Muscle layer of colon (tissue), 2 donors: ENCODE measurements at regions not wholly inside any gene's neighbourhood (a gene's known extent, or its start where the extent isn't known, plus 50 kb on each side); places are given as distances from the start of the nearest gene placed in this dataset.

Experiments used
- H3K27ac ChIP-seq: one replicate; pipeline ENCODE4 v1.7.0; 2013; ENCODE audit warnings: low read depth, mild to moderate bottlenecking, low read length, moderate library complexity
- H3K27me3 ChIP-seq, 2 donors: one replicate each; pipeline ENCODE4 v1.7.0; 2013; ENCODE audit warnings: low read length in 2 of 2, mild to moderate bottlenecking in 2 of 2; ENCODE audit not compliant: insufficient read depth in 2 of 2, control insufficient read depth in 1 of 2
- H3K36me3 ChIP-seq: one replicate; pipeline ENCODE4 v1.7.0; 2013; ENCODE audit warnings: mild to moderate bottlenecking, low read length; ENCODE audit not compliant: insufficient read depth
- H3K4me1 ChIP-seq: one replicate; pipeline ENCODE4 v1.7.0; 2013; ENCODE audit warnings: mild to moderate bottlenecking, low read length; ENCODE audit not compliant: insufficient read depth
- H3K4me3 ChIP-seq, 2 donors: one replicate each; pipeline ENCODE4 v1.7.0; 2013; ENCODE audit warnings: low read length in 2 of 2, low read depth in 1 of 2, mild to moderate bottlenecking in 1 of 2, moderate library complexity in 1 of 2
- H3K9ac ChIP-seq: one replicate; pipeline ENCODE4 v1.7.0; 2013; ENCODE audit warnings: low read length
- H3K9me3 ChIP-seq: one replicate; pipeline ENCODE4 v1.7.0; 2013; ENCODE audit warnings: mild to moderate bottlenecking, low read length
- donor health status: abdominal sarcoma.
- donor health status: Adenocarcinoma of cecum.

DNA sequence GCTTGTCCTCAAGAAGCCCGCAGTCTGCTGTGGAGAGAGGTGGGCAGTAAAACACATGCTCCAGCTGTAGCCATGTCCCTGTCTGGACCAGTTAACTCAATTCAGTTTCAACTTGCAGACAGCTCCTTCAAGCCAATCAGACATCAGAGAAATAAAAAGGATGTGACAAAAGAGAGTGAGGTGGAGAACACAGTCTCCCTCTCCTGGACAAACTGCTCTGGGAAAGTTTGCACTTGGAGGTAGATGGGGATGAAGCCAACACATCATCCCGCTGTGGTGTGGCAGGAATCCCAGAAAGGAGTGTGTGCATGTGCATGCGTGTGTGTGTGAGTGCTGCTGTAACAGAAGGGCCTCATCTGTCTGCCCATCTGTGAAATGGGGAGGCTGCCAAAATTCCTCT is 358.6 kb upstream of the ASIC2 start:
- no peaks in the 10 kb centered on the region for H3K4me1 ChIP-seq
- no peaks in the 10 kb centered on the region for H3K36me3 ChIP-seq
- H3K4me3 ChIP-seq = no peak overlapping the region
- H3K9me3 ChIP-seq = no peaks in the 10 kb centered on the region
- no peaks in the 10 kb centered on the region for H3K27me3 ChIP-seq
- no peak overlapping the region for H3K9ac ChIP-seq
- H3K27ac ChIP-seq = no peak overlapping the region

GRCh38 chr17:33652731-33653398 is 359.8 kb upstream of the ASIC2 start:
- Histone ChIP-seq H3K27ac (no peak overlapping the region), H3K27me3 (no peaks in the 10 kb centered on the region), H3K36me3 (no peaks in the 10 kb centered on the region), H3K9me3 (no peaks in the 10 kb centered on the region), H3K4me3 (no peak overlapping the region), H3K4me1 (no peaks in the 10 kb centered on the region), H3K9ac (no peak overlapping the region)

GRCh38 chr17:33653399-33653788 is 360.3 kb upstream of the ASIC2 start:
- H3K36me3 ChIP-seq = no peaks in the 10 kb centered on the region
- H3K9me3 ChIP-seq = no peaks in the 10 kb centered on the region
- H3K27ac ChIP-seq = no peak overlapping the region
- no peaks in the 10 kb centered on the region for H3K27me3 ChIP-seq
- H3K4me1 ChIP-seq = no peaks in the 10 kb centered on the region
- no peak overlapping the region for H3K9ac ChIP-seq
- no peak overlapping the region for H3K4me3 ChIP-seq

- no peak overlapping the region for H3K27ac ChIP-seq
- H3K9me3 ChIP-seq = no peaks in the 10 kb centered on the region
- H3K4me3 ChIP-seq = no peak overlapping the region
- H3K9ac ChIP-seq = no peak overlapping the region
- H3K4me1 ChIP-seq = no peaks in the 10 kb centered on the region
- H3K27me3 ChIP-seq = no peaks in the 10 kb centered on the region
- H3K36me3 ChIP-seq = no peaks in the 10 kb centered on the region
Observed at GRCh38 chr17:33657181-33657580, 364.1 kb upstream of the ASIC2 start.

DNA sequence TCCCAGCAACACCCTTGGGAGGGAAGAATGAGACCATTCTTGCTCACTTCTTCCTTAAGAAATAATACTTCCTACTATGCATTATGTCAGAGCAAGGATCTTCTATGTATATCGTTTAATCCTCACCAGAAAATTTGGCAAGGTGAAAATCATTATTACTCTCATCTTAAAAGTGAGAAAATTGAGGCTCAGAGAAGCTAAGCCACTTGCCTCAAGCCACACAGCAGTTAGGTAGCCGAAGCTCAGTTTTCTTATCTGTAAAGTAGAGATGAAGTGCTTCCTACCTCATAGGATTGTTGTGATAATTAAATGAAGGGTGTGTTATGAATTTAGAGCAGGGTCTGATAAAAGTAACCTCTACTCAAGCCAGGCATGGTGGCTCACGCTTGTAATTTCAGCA is 368.9 kb upstream of the ASIC2 start:
- no peaks in the 10 kb centered on the region for H3K36me3 ChIP-seq
- no peak overlapping the region for H3K27ac ChIP-seq
- no peaks in the 10 kb centered on the region for H3K27me3 ChIP-seq
- no peaks in the 10 kb centered on the region for H3K9me3 ChIP-seq
- no peak overlapping the region for H3K9ac ChIP-seq
- H3K4me3 ChIP-seq = no peak overlapping the region
- H3K4me1 ChIP-seq = no peaks in the 10 kb centered on the region

- Histone ChIP-seq H3K9ac (no peak overlapping the region), H3K27me3 (no peaks in the 10 kb centered on the region), H3K4me3 (no peak overlapping the region), H3K4me1 (no peaks in the 10 kb centered on the region), H3K36me3 (no peaks in the 10 kb centered on the region), H3K27ac (no peak overlapping the region), H3K9me3 (no peaks in the 10 kb centered on the region)
Observed at GRCh38 chr17:33664116-33664840, 371.2 kb upstream of the ASIC2 start.

DNA sequence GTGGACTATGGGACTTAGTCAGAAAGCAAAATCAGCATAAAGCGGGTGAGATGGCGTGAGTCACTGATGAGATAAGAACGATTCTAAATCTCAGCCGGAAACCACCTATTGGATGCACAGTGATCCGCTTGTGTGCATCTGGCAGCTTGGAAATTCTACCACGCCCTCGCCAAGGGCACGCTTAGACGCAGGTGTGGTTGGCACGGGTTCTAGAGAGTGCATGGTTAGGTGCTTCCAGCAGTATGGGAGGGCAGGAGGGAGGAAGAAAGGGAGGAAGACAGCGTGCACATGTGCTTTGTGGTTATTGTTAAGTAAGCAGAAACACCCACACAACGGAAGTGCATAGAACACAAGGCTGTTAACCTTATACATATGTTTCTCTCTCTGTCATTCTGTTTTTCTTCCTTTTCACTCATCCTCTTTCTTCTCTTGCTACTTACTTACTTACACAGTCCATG is 374.0 kb upstream of the ASIC2 start:
- no peak overlapping the region for H3K9ac ChIP-seq
- H3K4me3 ChIP-seq = no peak overlapping the region
- no peaks in the 10 kb centered on the region for H3K4me1 ChIP-seq
- H3K36me3 ChIP-seq = no peaks in the 10 kb centered on the region
- H3K9me3 ChIP-seq = no peaks in the 10 kb centered on the region
- no peaks in the 10 kb centered on the region for H3K27me3 ChIP-seq
- H3K27ac ChIP-seq = no peak overlapping the region

GRCh38 chr17:33667671-33668070 is 374.6 kb upstream of the ASIC2 start:
- Histone ChIP-seq H3K9me3 (no peaks in the 10 kb centered on the region), H3K9ac (no peak overlapping the region), H3K27ac (no peak overlapping the region), H3K36me3 (no peaks in the 10 kb centered on the region), H3K27me3 (no peaks in the 10 kb centered on the region), H3K4me3 (no peak overlapping the region), H3K4me1 (no peaks in the 10 kb centered on the region)

DNA sequence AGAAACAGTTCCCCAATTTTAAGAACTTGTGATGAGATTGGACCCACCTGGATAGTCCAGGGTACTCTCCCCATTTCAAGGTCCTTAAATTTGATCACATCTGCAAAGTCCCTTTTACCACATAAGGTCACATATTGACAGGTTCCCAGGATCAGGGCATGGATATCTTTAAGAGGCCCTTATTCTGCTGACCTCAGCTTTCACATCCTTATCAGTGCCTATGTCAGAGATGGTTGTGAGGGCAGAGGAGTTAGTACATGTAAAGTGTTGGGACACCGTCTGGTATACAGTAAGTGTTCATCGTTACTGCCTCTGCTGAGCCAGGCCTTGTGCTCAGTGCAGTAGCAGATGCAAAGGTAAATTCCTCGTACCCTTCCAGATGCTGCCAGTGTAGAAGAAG is 375.4 kb upstream of the ASIC2 start:
- Histone ChIP-seq H3K4me1 (no peaks in the 10 kb centered on the region), H3K36me3 (no peaks in the 10 kb centered on the region), H3K4me3 (no peak overlapping the region), H3K9ac (no peak overlapping the region), H3K27me3 (no peaks in the 10 kb centered on the region), H3K9me3 (no peaks in the 10 kb centered on the region), H3K27ac (no peak overlapping the region)

DNA sequence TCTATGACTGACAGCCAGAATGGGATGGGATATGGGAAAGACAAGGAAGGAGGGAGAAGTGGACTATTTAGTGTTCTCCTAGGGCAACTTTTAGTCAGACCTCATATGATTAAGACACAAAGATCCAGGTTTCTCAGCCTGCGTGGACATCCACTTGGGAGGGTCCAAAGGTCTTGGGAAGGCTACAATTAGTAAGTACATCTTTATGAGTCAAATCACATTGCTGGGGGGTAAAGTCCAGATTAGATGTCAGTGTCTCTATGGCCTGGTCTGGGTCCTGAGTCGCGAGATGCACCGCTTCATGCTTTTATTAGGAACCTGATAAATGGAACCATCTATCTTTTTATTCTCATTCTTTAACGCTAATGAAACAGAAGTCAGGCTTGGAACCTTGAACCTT is 378.4 kb upstream of the ASIC2 start:
- Histone ChIP-seq H3K9ac (no peak overlapping the region), H3K4me1 (no peaks in the 10 kb centered on the region), H3K36me3 (no peaks in the 10 kb centered on the region), H3K9me3 (no peaks in the 10 kb centered on the region), H3K27me3 (no peaks in the 10 kb centered on the region), H3K4me3 (no peak overlapping the region), H3K27ac (no peak overlapping the region)

DNA sequence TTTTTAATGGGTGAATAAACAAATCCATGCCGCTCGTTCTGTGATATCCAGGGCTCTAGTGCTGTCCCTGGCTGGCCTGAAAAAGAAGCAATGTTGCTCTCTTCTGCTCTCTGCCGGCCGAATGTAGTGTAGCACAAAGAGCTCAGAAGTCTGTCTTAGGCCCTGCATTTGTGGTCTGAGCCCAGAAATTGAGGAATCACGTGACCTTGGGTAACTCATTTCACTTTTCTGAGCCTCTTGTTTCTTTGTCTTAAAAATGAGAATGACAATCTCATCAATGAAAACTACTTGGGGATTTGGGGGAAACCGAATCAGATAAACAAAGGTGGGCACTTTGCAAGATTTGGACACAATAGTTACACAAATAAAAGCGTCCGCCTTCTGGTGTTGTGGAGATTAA is 381.6 kb upstream of the ASIC2 start:
- Histone ChIP-seq H3K9me3 (no peaks in the 10 kb centered on the region), H3K9ac (no peak overlapping the region), H3K27ac (no peak overlapping the region), H3K4me3 (no peak overlapping the region), H3K4me1 (no peaks in the 10 kb centered on the region), H3K27me3 (no peaks in the 10 kb centered on the region), H3K36me3 (no peaks in the 10 kb centered on the region)

- Histone ChIP-seq H3K4me3 (no peak overlapping the region), H3K9me3 (no peaks in the 10 kb centered on the region), H3K27me3 (no peaks in the 10 kb centered on the region), H3K9ac (no peak overlapping the region), H3K36me3 (no peaks in the 10 kb centered on the region), H3K4me1 (no peaks in the 10 kb centered on the region), H3K27ac (no peak overlapping the region)
Observed at GRCh38 chr17:33676444-33676843, 383.3 kb upstream of the ASIC2 start.
